Liver (tissue), 7 donors: ENCODE measurements at regions not wholly inside any gene's neighbourhood (a gene's known extent, or its start where the extent isn't known, plus 50 kb on each side); places are given as distances from the start of the nearest gene placed in this dataset.

Experiments used
- DNase-seq: peaks from one replicate; pipeline ENCODE4 v3.0.0-alpha.2; 2017; ENCODE audit warnings: low spot score
- H3K27ac ChIP-seq, 2 donors: one replicate each; pipeline ENCODE4 v1.7.0; 2013; ENCODE audit warnings: inconsistent platforms in 2 of 2, low read length in 2 of 2, control low read depth in 1 of 2, low read depth in 1 of 2, mild to moderate bottlenecking in 1 of 2
- H3K27me3 ChIP-seq, 4 donors: one replicate each; pipeline versions ENCODE4 v1.6.1 to v1.7.0; 2013; ENCODE audit warnings: low read length in 3 of 4, inconsistent platforms in 1 of 4, mild to moderate bottlenecking in 1 of 4, moderate library complexity in 1 of 4; ENCODE audit not compliant: control insufficient read depth in 4 of 4, insufficient read depth in 4 of 4
- H3K36me3 ChIP-seq, 4 donors: one replicate each; pipeline versions ENCODE4 v1.6.1 to v1.7.0; 2013; ENCODE audit warnings: low read length in 3 of 4, mild to moderate bottlenecking in 3 of 4, low read depth in 1 of 4, moderate library complexity in 1 of 4; ENCODE audit not compliant: control insufficient read depth in 4 of 4, insufficient read depth in 3 of 4
- H3K4me1 ChIP-seq, 4 donors: one replicate each; pipeline versions ENCODE4 v1.6.1 to v1.7.0; 2013; ENCODE audit warnings: low read length in 3 of 4, mild to moderate bottlenecking in 3 of 4, moderate library complexity in 1 of 4; ENCODE audit not compliant: control insufficient read depth in 4 of 4, insufficient read depth in 4 of 4
- H3K4me3 ChIP-seq, 3 donors: one replicate each; pipeline versions ENCODE4 v1.6.1 to v1.7.0; 2013; ENCODE audit warnings: low read length in 3 of 3, control low read depth in 1 of 3, low read depth in 1 of 3, mild to moderate bottlenecking in 1 of 3
- H3K9ac ChIP-seq, 2 donors: one replicate each; pipeline ENCODE4 v1.7.0; 2013; ENCODE audit warnings: low read length in 2 of 2, mild to moderate bottlenecking in 2 of 2, moderate library complexity in 2 of 2, control low read depth in 1 of 2, low read depth in 1 of 2
- H3K9me3 ChIP-seq, 4 donors: one replicate each; pipeline versions ENCODE4 v1.6.1 to v1.7.0; 2013; ENCODE audit warnings: low read length in 3 of 4; ENCODE audit not compliant: control insufficient read depth in 4 of 4
- ATF3 ChIP-seq: IDR thresholded peaks from 2 replicates; pipeline ENCODE4 v1.6.1; 2016; ENCODE audit warnings: antibody characterized with exemption
- EGR1 ChIP-seq, 2 donors: IDR thresholded peaks; 2 replicates each; pipeline ENCODE4 v1.6.1; 2016 to 2018; ENCODE audit warnings: antibody characterized with exemption in 2 of 2, low read depth in 2 of 2
- FOXA1 ChIP-seq: IDR thresholded peaks from 2 replicates; pipeline ENCODE4 v1.6.1; 2016; ENCODE audit warnings: antibody characterized with exemption
- FOXA2 ChIP-seq: IDR thresholded peaks from 2 replicates; pipeline ENCODE4 v1.6.1; 2016; ENCODE audit warnings: antibody characterized with exemption
- GABPA ChIP-seq, 2 donors: IDR thresholded peaks in 1 of 2; conservative IDR thresholded peaks in 1 of 2; 2 replicates each; pipeline ENCODE4 v1.6.1; 2016; ENCODE audit warnings: antibody characterized with exemption in 2 of 2, mild to moderate bottlenecking in 1 of 2, moderate library complexity in 1 of 2
- HNF4A ChIP-seq, 2 donors: conservative IDR thresholded peaks; 2 replicates each; pipeline ENCODE4 v1.6.1; 2016; ENCODE audit warnings: antibody characterized with exemption in 2 of 2, mild to moderate bottlenecking in 2 of 2
- HNF4G ChIP-seq: IDR thresholded peaks from 2 replicates; pipeline ENCODE4 v1.6.1; 2016; ENCODE audit warnings: antibody characterized with exemption
- JUND ChIP-seq, 2 donors: IDR thresholded peaks; 2 replicates each; pipeline ENCODE4 v1.6.1; 2016; ENCODE audit warnings: antibody characterized with exemption in 2 of 2
- MAX ChIP-seq: IDR thresholded peaks from 2 replicates; pipeline ENCODE4 v1.6.1; 2016; ENCODE audit warnings: antibody characterized with exemption
- NR2F2 ChIP-seq: IDR thresholded peaks from 2 replicates; pipeline ENCODE4 v1.6.1; 2016; ENCODE audit warnings: antibody characterized with exemption
- REST ChIP-seq: IDR thresholded peaks from 2 replicates; pipeline ENCODE4 v1.6.1; 2016; ENCODE audit warnings: antibody characterized with exemption, mild to moderate bottlenecking
- RXRA ChIP-seq, 2 donors: IDR thresholded peaks; 2 replicates each; pipeline ENCODE4 v1.6.1; 2017 to 2018; ENCODE audit warnings: antibody characterized with exemption in 2 of 2, mild to moderate bottlenecking in 1 of 2
- SP1 ChIP-seq: IDR thresholded peaks from 2 replicates; pipeline ENCODE4 v1.6.1; 2018; ENCODE audit warnings: antibody characterized with exemption, mild to moderate bottlenecking
- TAF1 ChIP-seq: conservative IDR thresholded peaks from 2 replicates; pipeline ENCODE4 v1.6.1; 2016; ENCODE audit warnings: antibody characterized with exemption, mild to moderate bottlenecking
- YY1 ChIP-seq: IDR thresholded peaks from 2 replicates; pipeline ENCODE4 v1.6.1; 2016; ENCODE audit warnings: antibody characterized with exemption, mild to moderate bottlenecking
- WGBS: extraction: QIAGEN DNeasy Blood & Tissue Kit; methylation state at CpG from one replicate; pipeline ENCODE4 v1.1.7; 2013; 5-methylcytosine and 5-hydroxymethylcytosine counted together
- TF ChIP-seq, protein P1 (sequence below): IDR thresholded peaks from 2 replicates; pipeline ENCODE4 v1.6.1; 2016; ENCODE audit warnings: antibody characterized with exemption
- donor health status: healthy.
- donor health status: healthy.
- donor health status: healthy.
- donor health status: healthy.

- TF ChIP-seq REST (no peak), FOXA2 (no peak), SP1 (no peak), RXRA (IDR thresholded peaks at IDR 0.05) (no peak), YY1 (no peak), FOXA1 (no peak), TAF1 (no peak), GABPA (IDR thresholded peaks at IDR 0.05 in 1 of 2, conservative IDR thresholded peaks at IDR 0.05 in 1 of 2) (no peak)
- TF ChIP-seq, protein P1, sequence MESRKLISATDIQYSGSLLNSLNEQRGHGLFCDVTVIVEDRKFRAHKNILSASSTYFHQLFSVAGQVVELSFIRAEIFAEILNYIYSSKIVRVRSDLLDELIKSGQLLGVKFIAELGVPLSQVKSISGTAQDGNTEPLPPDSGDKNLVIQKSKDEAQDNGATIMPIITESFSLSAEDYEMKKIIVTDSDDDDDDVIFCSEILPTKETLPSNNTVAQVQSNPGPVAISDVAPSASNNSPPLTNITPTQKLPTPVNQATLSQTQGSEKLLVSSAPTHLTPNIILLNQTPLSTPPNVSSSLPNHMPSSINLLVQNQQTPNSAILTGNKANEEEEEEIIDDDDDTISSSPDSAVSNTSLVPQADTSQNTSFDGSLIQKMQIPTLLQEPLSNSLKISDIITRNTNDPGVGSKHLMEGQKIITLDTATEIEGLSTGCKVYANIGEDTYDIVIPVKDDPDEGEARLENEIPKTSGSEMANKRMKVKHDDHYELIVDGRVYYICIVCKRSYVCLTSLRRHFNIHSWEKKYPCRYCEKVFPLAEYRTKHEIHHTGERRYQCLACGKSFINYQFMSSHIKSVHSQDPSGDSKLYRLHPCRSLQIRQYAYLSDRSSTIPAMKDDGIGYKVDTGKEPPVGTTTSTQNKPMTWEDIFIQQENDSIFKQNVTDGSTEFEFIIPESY = no peak
Measured at GRCh38 chr2:6072276-6072675, 380.1 kb downstream of the SOX11 start (continued).

GRCh38 chr2:6072768-6073167 is 380.6 kb downstream of the SOX11 start:
- 60% methylated on average over 3 of the region's 3 CpGs for WGBS
- TF ChIP-seq JUND (IDR thresholded peaks at IDR 0.05) = no peak
- no peak for TF ChIP-seq FOXA1
- no peak overlapping the region for H3K4me3 ChIP-seq
- H3K9me3 ChIP-seq = no peaks in the 10 kb centered on the region
- H3K27ac ChIP-seq = no peak overlapping the region
- H3K36me3 ChIP-seq = no peaks in the 10 kb centered on the region
- peaks cover 0 to 3% (median 1%) of the 10 kb centered on the region in 4 donors for H3K27me3 ChIP-seq
- no peak overlapping the region for H3K9ac ChIP-seq
- no peak for DNase-seq
- H3K4me1 ChIP-seq = no peaks in the 10 kb centered on the region

DNA sequence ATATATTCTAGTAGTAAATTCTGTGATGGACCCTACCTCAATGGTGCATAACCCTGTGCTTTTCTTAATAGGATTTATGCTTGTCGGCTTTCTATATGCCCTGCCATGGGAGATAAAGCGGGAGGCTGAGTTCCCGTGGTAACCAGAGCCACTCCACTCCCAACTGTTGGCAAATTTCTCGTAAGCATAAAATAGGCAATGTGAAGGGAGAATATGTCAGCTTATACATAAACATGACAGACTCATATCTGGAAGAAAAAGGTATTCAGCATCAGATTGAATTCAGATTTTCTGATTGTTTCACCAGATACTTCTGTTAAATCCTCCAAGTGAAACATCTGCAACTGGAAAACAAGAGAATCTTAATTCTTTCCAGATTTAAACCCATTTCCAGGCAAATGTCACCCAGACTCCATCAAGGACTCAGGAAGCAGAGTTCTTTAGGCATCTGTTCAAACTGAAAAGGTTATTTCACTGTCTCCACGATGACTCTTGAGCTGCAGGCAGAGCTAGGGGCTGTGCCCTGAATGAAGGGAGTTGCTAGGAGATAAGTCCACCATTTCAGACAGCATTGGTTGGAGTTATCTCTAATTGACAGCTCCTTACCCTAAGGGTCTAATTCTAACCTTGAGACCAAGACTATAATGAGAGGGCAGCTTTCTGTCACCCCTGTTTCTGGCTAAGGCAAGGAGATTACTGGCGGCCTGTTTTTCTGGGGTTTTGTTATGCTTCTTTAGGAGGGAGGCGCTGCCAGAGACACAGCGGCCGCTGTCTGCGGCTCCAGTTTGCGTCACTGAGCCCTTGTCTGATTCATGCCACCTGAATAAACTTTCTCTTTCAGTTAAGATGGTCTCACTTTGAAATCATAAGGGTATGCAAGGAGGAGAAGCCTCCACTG is 381.3 kb downstream of the SOX11 start:
- Histone ChIP-seq H3K9me3 (no peaks in the 10 kb centered on the region), H3K36me3 (no peaks in the 10 kb centered on the region), H3K4me1 (no peaks in the 10 kb centered on the region), H3K4me3 (no peak overlapping the region), H3K9ac (no peak overlapping the region), H3K27ac (no peak overlapping the region), H3K27me3 (peaks cover 0 to 3% (median 1%) of the 10 kb centered on the region in 4 donors)
- DNase-seq = no peak
- 52% methylated on average over 11 of the region's 11 CpGs for WGBS
- TF ChIP-seq HNF4G = no peak
- TF ChIP-seq, protein P1 = no peak
- TF ChIP-seq REST = no peak
- no peak for TF ChIP-seq HNF4A (conservative IDR thresholded peaks at IDR 0.05)
- TF ChIP-seq MAX = no peak
- no peak for TF ChIP-seq RXRA (IDR thresholded peaks at IDR 0.05)
- no peak for TF ChIP-seq FOXA1
- TF ChIP-seq SP1 = no peak
- no peak for TF ChIP-seq ATF3
- no peak for TF ChIP-seq NR2F2
- TF ChIP-seq JUND (IDR thresholded peaks at IDR 0.05) = no peak
- no peak for TF ChIP-seq EGR1 (IDR thresholded peaks at IDR 0.05; ENCODE audit: low read depth in 2 of 2)
- no peak for TF ChIP-seq TAF1
